ENCODE measurements at regions not wholly inside any gene's neighbourhood (a gene's known extent, or its start where the extent isn't known, plus 50 kb on each side); places are given as distances from the start of the nearest gene placed in this dataset.

GRCh38 chr2:6072276-6072675 is 380.1 kb downstream of the SOX11 start:
- no peak for TF ChIP-seq CTCF (IDR thresholded peaks at IDR 0.05; ENCODE audit: borderline replicate concordance, extremely low read depth, low read length, poor library complexity, severe bottlenecking)
- no peak for TF ChIP-seq EZH2 (IDR thresholded peaks at IDR 0.05; ENCODE audit: borderline replicate concordance, low read depth, low read length, severe bottlenecking)
